Thyroid gland (tissue), 4 donors: ENCODE measurements at regions not wholly inside any gene's neighbourhood (a gene's known extent, or its start where the extent isn't known, plus 50 kb on each side); places are given as distances from the start of the nearest gene placed in this dataset.

Experiments
- DNase-seq, 2 donors: peaks; one replicate each; pipeline ENCODE4 v3.0.0-alpha.2; 2019
- H3K27ac ChIP-seq, 3 donors: fragments of 200-600 bp; sonication (generic); 1 replicate in 2 of 3; 2 replicates in 1 of 3; pipeline ENCODE4 v1.5.1; 2016 to 2019; ENCODE audit warnings: mild to moderate bottlenecking in 1 of 3, moderate library complexity in 1 of 3
- H3K27me3 ChIP-seq: fragments of 200-600 bp; sonication (generic); one replicate; pipeline ENCODE4 v1.5.1; 2019
- H3K36me3 ChIP-seq, 2 donors: fragments of 200-600 bp; sonication (generic); one replicate each; pipeline ENCODE4 v1.5.1; 2016 to 2019
- H3K4me1 ChIP-seq, 2 donors: fragments of 200-600 bp; sonication (generic); one replicate each; pipeline ENCODE4 v1.5.1; 2017 to 2019
- H3K4me3 ChIP-seq, 3 donors: fragments of 200-600 bp; sonication (generic); replicated peaks in 1 of 3; 1 replicate in 2 of 3; 2 replicates in 1 of 3; pipeline ENCODE4 v1.5.1; 2016; ENCODE audit warnings: mild to moderate bottlenecking in 1 of 3
- H3K9me3 ChIP-seq: fragments of 200-600 bp; sonication (generic); one replicate; pipeline ENCODE4 v1.5.1; 2017
- CTCF ChIP-seq, 6 experiments: fragments of 200-600 bp in 3 of 6; fragments of 450-650 bp in 3 of 6; sonication (generic) in 3 of 6; IDR thresholded peaks; one replicate each; pipeline ENCODE4 v1.5.1; 2016 to 2019; ENCODE audit warnings: antibody characterized with exemption in 6 of 6, mild to moderate bottlenecking in 2 of 6, inconsistent platforms in 1 of 6, moderate library complexity in 1 of 6
- POLR2A ChIP-seq, 2 donors: fragments of 450-650 bp; IDR thresholded peaks; one replicate each; pipeline ENCODE4 v1.6.1; 2017; ENCODE audit warnings: antibody characterized with exemption in 2 of 2, mild to moderate bottlenecking in 2 of 2, moderate library complexity in 1 of 2
- WGBS, 2 donors: methylation state at CpG; one replicate each; pipeline ENCODE4 v1.1.5; 2017; 5-methylcytosine and 5-hydroxymethylcytosine counted together
- intact Hi-C: fragments of 100-400 bp; cut with DNase I; formaldehyde crosslinking; loops from one replicate; pipeline ENCODE4 v1.15.1; 2023

- intact Hi-C loops = no loop called here
- H3K27me3 ChIP-seq = no peaks in the 10 kb centered on the region
- no peak overlapping the region for H3K27ac ChIP-seq
- H3K36me3 ChIP-seq = no peaks in the 10 kb centered on the region
- 42 to 45% methylated on average over 7 of the region's 7 CpGs for WGBS, 2 donors
- H3K4me3 ChIP-seq = no peak overlapping the region
- no peak for DNase-seq
- no peaks in the 10 kb centered on the region for H3K4me1 ChIP-seq
- TF ChIP-seq CTCF (IDR thresholded peaks at IDR 0.05) (no peak), POLR2A (IDR thresholded peaks at IDR 0.05) (no peak)
- no peaks in the 10 kb centered on the region for H3K9me3 ChIP-seq
Observed at GRCh38 chr10:6713716-6714115, 133.6 kb upstream of the PRKCQ start.

GRCh38 chr10:6713120-6713519, 133.0 kb upstream of the PRKCQ start:
- no peak for DNase-seq
- no peaks in the 10 kb centered on the region for H3K4me1 ChIP-seq
- intact Hi-C loops = no loop called here
- H3K36me3 ChIP-seq = no peaks in the 10 kb centered on the region
- no peak overlapping the region for H3K27ac ChIP-seq
- no peak overlapping the region for H3K4me3 ChIP-seq
- 70 to 75% methylated on average over 6 of the region's 6 CpGs for WGBS, 2 donors
- TF ChIP-seq POLR2A (IDR thresholded peaks at IDR 0.05) (no peak), CTCF (IDR thresholded peaks at IDR 0.05) (no peak)
- no peaks in the 10 kb centered on the region for H3K27me3 ChIP-seq
- H3K9me3 ChIP-seq = no peaks in the 10 kb centered on the region

DNA sequence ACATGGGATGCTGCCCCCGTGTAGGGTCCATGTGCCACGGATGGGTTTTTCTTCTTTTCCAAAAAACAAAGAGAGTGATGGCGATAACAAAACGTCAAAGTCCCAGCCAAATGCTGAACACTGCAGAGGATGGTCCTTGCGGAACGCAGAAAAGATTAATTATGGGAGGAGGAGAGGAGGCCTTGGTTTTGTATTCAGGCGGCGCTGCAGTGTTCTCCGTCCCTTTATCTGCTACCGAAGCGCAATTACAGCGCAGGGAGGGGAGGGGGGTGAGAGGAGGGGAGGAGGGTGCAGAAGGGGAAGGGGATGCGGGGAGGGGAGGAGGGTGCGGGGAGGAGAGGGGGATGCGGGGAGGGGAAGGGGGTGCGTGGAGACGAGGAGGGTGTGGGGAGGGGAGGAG, 131.8 kb upstream of the PRKCQ start:
- 62 to 64% methylated on average over 16 to 17 of the region's 17 CpGs for WGBS, 2 donors
- H3K9me3 ChIP-seq = no peaks in the 10 kb centered on the region
- intact Hi-C loops = no loop called here
- no peak overlapping the region for H3K4me3 ChIP-seq
- H3K4me1 ChIP-seq = no peaks in the 10 kb centered on the region
- no peaks in the 10 kb centered on the region for H3K36me3 ChIP-seq
- no peaks in the 10 kb centered on the region for H3K27me3 ChIP-seq
- no peak for TF ChIP-seq CTCF (IDR thresholded peaks at IDR 0.05)
- TF ChIP-seq POLR2A (IDR thresholded peaks at IDR 0.05) = no peak
- H3K27ac ChIP-seq = no peak overlapping the region
- no peak for DNase-seq

- Histone ChIP-seq H3K27me3 (no peaks in the 10 kb centered on the region), H3K4me1 (no peaks in the 10 kb centered on the region), H3K27ac (no peak overlapping the region), H3K9me3 (no peaks in the 10 kb centered on the region), H3K36me3 (no peaks in the 10 kb centered on the region), H3K4me3 (no peak overlapping the region)
- no peak for TF ChIP-seq POLR2A (IDR thresholded peaks at IDR 0.05)
- no peak for TF ChIP-seq CTCF (IDR thresholded peaks at IDR 0.05)
- DNase-seq = no peak
- intact Hi-C loops = no loop called here
- 72 to 78% methylated on average over 6 of the region's 6 CpGs for WGBS, 2 donors
Observed at GRCh38 chr10:6711408-6711841, 131.3 kb upstream of the PRKCQ start.

DNA sequence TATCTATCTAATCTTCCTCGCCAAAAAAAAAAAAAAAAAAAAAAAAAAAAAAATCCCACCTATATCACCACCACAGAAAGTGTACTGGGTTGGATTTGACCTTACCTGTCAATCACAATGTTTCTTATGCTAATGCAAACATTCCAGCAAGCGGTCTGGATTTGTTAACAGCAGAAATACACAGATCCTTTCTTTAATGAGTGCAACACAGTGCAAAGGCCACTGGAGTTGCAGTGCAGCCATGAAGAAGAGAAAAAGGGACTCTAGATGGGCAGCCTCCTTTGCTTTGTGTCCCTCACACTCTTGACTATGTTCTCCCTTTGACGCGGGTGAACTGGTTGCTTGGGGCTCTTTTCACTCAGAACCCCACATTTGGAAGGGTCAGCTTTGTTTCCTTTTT, 127.3 kb upstream of the PRKCQ start:
- 91 to 92% methylated on average over 4 of the region's 4 CpGs for WGBS, 2 donors

DNA sequence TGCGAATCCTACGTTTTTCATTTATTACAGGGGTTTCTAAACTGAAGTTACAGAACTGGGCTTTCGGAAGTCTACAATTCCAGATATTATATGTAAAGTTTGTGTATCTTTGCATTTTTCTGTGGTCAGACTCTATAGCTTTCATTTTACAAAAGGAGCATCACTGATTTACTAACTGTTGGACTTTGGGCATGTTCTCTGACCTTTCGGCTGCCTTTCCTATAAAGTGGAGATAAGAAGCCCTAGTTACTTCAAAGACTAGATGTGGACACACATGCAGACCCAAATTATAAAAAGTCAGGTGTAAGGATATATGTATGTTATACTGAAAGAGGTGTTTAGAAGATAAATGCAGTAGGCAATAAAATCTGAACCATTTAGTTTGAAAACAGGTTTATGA, 126.6 kb upstream of the PRKCQ start:
- H3K4me1 ChIP-seq = no peaks in the 10 kb centered on the region
- intact Hi-C loops = no loop called here
- 66 to 70% methylated on average over 4 of the region's 4 CpGs for WGBS, 2 donors
- no peaks in the 10 kb centered on the region for H3K36me3 ChIP-seq
- no peak overlapping the region for H3K27ac ChIP-seq
- H3K4me3 ChIP-seq = no peak overlapping the region
- DNase-seq = no peak
- H3K9me3 ChIP-seq = no peaks in the 10 kb centered on the region
- H3K27me3 ChIP-seq = no peaks in the 10 kb centered on the region
- TF ChIP-seq POLR2A (IDR thresholded peaks at IDR 0.05) (no peak), CTCF (IDR thresholded peaks at IDR 0.05) (no peak)

More for the DNA sequence above, 127.3 kb upstream of the PRKCQ start:
- Histone ChIP-seq H3K27me3 (no peaks in the 10 kb centered on the region), H3K9me3 (no peaks in the 10 kb centered on the region), H3K36me3 (no peaks in the 10 kb centered on the region), H3K27ac (no peak overlapping the region), H3K4me1 (no peaks in the 10 kb centered on the region), H3K4me3 (no peak overlapping the region)
- intact Hi-C loops = no loop called here
- TF ChIP-seq POLR2A (IDR thresholded peaks at IDR 0.05) = no peak
- DNase-seq = no peak
